DMS79 treated with DMSO at 0.1 percent for 48 hours (cell line): ENCODE measurements at regions not wholly inside any gene's neighbourhood (a gene's known extent, or its start where the extent isn't known, plus 50 kb on each side); places are given as distances from the start of the nearest gene placed in this dataset.

Source experiments
- DNase-seq: peaks from one replicate; lab custom pipeline; 2025; lab: John Stamatoyannopoulos, UW

DNA sequence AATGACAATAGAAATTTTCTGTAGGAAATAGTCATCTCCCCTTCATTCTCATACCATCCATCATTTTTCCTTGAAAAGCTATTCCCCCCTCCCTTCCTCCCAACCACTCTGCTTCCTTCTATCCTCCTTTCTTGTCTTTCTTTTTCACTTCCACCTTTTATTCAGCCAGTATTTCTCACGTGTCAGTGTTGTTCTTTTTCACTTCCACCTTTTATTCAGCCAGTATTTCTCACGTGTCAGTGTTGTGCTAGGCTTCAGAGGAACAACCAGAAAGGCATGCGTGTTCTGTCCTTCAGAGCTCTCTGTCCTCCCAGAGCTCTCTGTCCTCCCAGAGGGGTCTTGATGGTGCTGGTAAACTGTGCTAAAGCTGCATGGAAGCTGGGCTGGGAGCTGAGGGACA is 419.6 kb downstream of the GADD45G start:
- DNase-seq: no peak

- no peak for DNase-seq
Observed at GRCh38 chr9:90024823-90025222, 420.0 kb downstream of the GADD45G start.

GRCh38 chr9:90025816-90026215 is 421.0 kb downstream of the GADD45G start:
- no peak for DNase-seq

GRCh38 chr9:90027296-90027790 is 422.5 kb downstream of the GADD45G start:
- DNase-seq: no peak

- no peak for DNase-seq
Observed at GRCh38 chr9:90029386-90029785, 424.6 kb downstream of the GADD45G start.

DNA sequence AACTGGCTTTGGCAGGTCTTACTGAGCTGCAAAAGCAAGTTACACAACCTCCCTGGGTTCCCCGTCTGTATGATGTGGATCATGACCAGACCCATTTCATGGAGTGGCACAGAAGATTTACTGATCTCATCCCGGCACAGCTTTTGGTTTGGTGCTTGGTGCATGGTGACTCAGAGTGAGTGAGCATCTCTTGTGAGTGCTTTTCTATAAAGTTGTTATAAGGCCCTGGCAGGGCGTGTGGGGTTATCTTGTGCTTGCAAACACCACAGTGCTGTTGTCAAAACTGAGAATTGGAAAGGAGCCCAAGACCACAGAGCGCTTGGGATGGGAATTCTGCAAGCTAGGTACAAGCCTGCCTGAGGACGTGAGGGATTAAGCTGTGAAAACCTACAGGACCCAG is 425.2 kb downstream of the GADD45G start:
- no peak for DNase-seq

- no peak for DNase-seq
Observed at GRCh38 chr9:90032296-90033027, 427.6 kb downstream of the GADD45G start.

DNA sequence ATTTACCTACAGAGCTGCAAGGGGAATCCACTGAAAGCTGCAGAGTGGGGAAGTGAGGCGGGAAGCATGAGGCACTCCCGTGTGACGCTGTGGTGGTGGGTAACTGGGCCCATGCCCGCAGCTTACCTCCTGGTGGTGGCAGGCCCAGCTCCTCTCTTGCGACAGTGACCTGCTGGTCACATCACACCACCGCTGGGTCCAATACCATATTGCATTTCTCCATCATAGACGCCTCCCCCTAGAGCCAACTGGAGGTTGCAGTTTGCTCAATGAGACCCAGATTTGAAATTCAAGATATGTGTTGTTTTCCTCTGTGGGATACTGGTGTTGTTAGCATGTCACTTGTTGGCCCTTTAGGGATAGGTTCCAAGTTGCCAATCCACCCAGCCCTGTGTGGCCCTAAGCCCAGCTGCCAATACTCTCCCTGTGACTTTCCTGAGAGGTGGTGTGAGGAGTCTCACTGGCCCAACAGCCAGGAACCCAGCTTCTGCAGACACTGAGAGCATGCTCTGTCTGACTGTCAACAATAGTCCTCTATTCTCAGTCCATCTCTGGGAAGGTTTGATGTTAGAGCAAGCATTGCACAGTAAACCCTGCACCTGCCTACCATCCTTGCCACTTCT is 428.3 kb downstream of the GADD45G start:
- DNase-seq: no peak

DNA sequence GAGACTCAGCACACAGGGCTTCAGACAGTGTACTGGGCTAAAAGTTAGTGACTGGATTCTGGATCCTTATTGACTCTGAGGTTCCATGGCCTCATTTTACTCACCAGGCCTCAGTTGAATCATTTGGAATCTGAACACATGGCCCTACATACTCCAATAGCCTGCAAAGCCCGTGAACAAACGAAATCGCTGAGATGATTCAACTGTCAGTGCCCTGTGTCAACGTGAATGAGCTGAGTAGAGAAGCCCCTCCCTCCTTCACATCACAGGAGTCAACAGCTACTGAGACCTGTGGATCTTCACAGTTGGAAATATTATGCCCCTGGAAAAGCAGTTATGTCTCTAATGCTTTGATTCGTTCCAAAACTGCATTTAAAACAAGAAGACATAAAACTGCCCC is 429.3 kb downstream of the GADD45G start:
- no peak for DNase-seq

GRCh38 chr9:90035471-90035870 is 430.7 kb downstream of the GADD45G start:
- DNase-seq: no peak

DNA sequence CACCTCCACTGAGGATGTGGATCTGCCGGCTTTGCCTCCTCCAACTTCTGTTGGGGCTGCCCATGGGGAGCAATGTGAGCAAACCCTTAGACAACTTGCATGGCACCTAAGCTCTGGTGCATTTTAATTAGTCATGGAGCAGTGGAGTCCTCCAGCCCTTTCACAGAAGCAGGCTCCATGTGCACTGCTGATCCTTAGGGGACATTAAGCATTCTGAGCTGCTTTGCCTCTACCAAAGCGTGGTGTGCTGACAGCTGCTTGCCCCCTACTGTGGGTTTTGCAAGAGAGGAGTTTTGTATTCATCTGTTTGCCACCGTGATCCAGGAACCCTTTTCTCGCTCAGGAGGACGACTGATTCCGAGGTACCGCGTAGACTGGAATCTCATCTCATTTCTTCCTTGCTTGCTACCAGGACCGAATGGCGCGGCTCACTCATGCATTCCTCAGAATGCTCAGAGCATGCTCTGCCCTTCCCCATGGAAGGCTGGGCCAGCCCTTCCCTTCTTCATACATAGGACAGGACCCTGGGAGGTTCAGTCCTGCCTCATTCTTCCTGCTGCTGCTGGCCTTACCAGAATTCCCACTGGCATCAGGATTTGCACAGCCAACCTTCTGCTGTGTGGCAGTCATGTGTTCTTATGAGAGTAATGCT is 432.5 kb downstream of the GADD45G start:
- no peak for DNase-seq

GRCh38 chr9:90038763-90039162 is 434.0 kb downstream of the GADD45G start:
- peak; percentile 82 for DNase-seq

DNA sequence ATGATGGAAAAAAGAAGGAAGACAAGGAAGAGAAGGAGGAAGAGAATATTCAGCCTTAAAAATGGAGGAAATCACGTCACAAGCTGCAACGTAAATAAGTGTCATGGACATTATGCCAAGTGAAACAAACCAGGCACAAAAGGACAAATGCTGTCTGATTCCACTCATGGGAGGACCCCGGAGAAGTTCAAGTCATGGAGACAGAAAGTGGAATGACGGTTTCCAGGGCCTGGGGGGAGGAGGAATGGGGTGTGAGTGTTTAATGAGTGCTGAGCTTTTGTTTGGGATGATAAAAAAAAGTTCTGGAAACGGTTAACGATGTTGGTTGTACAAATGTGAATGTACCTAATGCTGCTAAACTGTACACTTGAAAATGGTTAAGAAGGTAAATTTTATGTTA is 439.5 kb downstream of the GADD45G start:
- DNase-seq: no peak

- DNase-seq: peak; percentile 63
Observed at GRCh38 chr9:90044710-90045151, 439.9 kb downstream of the GADD45G start.

DNA sequence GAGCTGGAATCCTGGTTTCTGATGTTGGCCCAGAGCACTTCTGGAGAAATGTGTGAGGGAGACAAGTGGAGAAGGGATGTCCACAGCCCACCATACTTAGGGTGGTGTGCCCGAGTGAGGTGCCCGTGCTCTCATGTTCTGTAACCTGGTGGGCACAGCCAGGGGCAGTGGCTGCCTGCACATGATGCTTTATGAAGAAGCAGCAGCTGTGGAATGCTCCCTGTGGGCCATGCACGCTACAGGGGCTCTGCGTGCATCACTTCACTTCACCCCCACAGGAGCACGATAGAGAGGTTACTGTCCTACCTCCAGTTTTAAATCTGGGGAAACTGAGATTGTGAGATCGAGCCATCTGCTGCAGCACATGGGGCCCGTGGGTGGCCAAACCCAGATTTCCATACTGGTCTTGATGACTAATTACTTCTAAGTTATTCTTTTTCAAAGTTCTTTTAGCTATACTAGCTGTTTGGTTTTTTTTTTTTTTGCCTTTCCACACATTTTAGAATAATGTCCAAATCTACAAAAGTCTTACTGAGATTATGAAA is 441.6 kb downstream of the GADD45G start:
- DNase-seq: no peak

DNA sequence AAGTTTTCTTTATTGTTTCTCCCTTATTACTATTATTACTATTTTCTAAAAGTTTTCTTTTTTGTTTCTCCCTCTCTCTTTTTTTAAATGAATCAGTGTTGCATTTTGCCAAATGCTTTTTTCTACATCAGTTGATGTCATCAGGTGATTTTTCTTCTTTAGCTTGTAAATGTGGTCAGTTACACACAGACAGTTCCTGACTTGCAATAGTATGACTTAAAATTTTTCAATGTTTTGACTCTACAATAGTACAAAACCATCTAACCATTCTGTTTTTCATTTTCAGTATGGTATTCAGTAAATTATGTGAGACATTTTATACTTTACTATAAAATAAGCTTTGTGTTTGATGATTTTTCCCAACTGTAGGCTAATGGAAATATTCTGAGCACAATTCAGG is 443.0 kb downstream of the GADD45G start:
- DNase-seq: no peak

GRCh38 chr9:90052366-90052765 is 447.6 kb downstream of the GADD45G start:
- no peak for DNase-seq

DNA sequence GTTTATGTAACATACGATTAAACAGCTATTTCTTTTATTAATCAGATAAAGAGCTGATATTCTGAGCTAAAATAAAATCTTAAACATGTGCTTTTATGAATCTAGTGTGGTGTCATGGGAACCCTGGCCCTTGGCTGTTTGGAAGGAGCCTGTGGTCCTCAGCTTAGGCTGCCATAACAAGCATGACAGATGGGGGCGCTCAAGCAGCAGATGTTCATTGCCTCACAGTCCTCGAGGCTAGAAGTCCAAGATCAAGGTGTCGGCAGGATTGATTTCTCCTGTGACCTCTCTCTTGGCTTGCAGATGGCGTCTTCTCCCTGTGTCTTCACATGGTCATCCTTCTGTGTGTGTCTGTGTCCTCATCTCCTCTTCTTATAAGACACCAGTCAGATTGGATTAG is 448.2 kb downstream of the GADD45G start:
- DNase-seq: no peak

DNA sequence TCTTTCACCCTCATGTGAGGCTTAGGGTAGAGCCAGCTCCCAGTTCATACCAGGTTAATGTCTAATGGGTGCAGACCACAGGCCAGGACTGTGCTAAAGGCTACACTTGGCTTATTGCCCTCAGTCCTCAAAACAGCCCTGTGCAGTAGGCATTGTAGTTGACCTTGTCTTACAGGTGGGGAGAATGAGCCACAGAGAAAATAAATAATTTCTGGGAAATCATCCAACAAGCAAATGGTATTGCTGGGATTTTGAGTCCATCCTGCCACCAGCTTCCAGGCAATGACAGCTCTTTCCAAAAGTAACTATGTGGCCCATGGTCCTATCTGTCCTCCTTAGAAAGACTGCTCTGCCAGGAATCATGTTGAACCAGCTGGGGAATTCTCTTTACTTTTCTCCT is 450.0 kb downstream of the GADD45G start:
- DNase-seq: peak; percentile 8

GRCh38 chr9:90055226-90055625 is 450.4 kb downstream of the GADD45G start:
- DNase-seq: no peak

DNA sequence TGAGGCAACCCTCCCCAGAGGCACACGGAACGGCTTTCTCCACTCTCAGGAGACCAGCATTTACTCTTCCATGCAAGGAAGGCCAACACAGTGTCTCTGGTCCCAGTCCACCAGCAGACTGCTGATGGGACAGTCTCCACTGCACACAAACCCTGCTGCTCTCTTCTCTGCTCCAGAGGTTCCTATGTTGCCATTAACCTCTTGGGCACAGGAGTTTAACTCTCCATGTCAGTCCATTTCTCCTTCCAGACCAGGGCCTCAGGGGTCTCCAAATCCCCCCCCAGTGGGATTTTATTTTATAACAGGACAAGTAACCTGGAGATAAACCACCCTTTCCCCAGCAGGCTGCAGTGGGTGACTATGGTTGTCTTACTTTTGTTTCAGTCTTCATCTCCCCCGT is 452.5 kb downstream of the GADD45G start:
- no peak for DNase-seq

DNA sequence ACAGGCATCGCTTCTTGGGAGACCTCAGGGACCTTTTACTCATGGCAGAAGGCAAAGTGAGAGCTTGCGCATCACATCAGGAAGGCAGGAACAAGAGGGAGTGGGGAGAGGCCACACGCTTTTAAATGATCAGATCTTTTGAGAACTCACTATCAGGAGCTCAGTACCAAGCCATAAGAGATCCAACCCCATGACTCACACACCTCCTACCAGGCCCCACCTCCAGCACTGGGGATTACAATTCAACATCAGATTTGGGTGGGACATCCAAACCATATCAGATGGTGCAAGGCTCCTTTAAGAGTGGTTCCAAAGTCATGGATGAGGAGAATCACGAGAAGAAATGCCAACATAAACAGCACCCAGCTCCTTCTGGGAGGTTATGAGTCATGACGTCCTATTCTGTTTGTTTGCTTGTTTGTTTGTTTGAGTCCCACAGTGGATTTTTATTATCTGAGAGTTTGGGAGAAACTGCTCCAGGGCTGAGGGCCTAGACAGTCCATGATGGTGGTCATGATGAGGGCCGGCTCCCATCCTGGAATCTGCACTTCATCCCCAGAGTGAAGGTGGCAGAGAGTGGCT is 453.5 kb downstream of the GADD45G start:
- DNase-seq: peak; percentile 4
